GM21423 (cell line): ENCODE measurements at regions not wholly inside any gene's neighbourhood (a gene's known extent, or its start where the extent isn't known, plus 50 kb on each side); places are given as distances from the start of the nearest gene placed in this dataset.
A peak's percentile ranks its signal among the peaks of the same experiment; 100 is the strongest.

ENCODE experiments used
- ATAC-seq: cut with Tn5 transposase; IDR thresholded peaks from one replicate; pipeline ENCODE4 v1.9.1; 2021; ENCODE audit warnings: mild to moderate bottlenecking, moderate library complexity; ENCODE audit not compliant: unreplicated experiment

DNA sequence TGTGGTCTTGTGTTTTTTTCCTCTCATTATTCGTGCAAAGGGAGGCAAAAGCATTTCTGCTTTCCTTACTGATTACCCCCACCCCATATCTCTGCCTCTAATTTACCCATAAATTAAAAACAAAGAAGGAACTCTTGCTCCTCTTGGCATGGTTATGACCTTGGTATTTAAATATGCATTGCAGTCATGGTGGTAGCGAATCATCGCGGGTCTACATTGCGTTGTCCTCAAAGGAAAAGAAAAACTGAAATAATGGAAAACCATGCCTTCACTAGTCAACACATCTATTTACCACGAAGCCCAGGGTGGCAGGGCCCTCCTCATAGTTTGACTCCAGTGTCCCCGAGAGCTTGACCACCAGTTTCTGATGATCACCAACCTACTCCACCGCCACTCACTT, 126.7 kb upstream of the PARP11 start:
- ATAC-seq = no peak

DNA sequence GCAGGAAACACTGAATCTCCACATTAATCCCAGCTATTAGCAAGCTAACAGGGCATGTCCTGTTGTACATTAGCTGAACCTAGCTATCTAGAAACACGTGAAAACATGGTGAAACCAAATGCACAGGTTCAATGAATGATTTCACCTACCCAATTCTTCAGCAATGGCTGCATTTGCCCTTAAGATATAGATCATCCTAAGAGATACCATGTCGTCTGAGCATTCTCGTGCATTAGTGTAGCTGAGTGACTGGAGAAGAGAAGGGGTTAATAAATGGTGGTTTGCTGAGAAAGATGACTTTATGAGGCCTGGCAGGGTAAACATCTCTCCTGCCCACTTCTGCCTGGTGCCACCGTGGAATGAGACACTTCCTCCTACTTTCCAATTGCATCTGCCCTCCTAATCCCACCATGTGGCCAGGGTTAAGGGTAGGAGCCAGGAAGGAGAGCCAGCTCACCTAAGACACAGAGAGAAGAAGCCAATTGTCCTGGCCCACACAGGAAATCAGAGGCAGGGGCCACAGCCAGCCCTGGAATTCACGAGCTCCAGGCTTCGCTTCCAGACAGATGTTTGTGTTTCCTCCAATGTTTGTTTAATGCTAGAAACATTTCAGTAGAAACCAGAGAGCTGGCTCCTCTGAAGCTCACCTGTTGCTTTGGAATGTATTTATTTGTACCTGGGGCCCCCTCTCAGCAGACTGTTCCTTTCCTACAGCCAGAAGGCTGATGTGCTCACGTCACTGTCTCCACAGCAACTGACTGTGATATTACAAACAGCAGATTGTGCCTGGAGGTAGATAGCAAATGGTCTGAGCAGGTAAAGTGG, 126.0 kb upstream of the PARP11 start:
- no peak for ATAC-seq

DNA sequence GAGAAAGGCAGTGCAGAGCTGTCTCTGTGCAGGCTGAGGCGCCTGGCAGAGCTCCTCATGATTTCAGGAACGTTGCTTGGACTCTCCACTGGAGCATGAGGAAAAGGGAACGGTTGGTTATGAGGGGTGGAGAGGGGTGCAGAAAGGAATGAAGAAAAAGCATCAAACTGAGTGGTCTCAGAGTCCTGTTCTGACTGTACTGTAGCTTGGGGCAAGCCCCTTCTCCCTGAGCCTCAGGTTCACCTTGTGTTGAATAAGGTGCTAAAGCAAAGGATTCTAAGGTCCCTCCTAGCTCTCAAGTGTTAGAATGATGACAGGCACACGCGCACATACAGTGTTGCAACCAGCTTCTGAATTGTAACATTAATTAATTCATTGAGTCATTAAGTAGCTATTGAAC, 125.2 kb upstream of the PARP11 start:
- no peak for ATAC-seq

- ATAC-seq = no peak
Observed at GRCh38 chr12:3996322-3996721, 123.1 kb upstream of the PARP11 start.

DNA sequence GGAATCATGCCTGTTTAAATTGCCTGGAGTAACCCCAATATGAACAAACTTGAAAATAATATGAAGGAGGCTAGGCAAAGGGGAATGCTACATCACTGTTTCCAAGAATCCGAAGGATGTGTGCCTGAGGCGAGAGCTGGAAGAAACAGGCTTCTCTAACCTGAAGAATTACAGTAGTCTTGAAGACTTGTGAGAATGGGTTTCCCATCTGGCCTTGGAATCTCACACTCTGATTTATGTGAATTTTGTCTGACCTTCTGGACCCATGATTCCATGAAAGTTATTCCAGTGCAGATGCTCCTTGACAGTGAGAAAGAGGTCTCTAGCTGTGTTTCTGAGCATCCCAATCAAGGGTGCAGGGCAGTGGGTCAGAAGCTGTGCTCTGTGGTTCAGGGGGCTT, 122.1 kb upstream of the PARP11 start:
- no peak for ATAC-seq

DNA sequence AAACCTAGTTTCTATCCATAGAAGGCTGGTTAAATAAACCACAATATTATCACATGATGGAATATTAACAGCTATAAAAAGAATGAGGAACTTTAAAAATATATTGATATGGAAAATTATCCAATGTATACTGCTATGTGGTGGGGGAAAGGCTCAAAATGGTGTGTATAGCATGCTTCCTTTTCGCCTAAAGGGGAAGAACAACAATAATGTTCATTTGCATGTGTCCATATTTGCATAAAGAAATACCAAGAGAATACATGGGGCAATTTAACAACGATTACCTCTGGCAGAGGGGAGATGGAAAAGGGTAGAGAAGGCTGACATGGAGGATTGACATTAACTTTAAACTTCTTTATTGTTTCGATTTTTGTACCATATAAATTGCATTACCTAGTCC, 121.3 kb upstream of the PARP11 start:
- no peak for ATAC-seq

DNA sequence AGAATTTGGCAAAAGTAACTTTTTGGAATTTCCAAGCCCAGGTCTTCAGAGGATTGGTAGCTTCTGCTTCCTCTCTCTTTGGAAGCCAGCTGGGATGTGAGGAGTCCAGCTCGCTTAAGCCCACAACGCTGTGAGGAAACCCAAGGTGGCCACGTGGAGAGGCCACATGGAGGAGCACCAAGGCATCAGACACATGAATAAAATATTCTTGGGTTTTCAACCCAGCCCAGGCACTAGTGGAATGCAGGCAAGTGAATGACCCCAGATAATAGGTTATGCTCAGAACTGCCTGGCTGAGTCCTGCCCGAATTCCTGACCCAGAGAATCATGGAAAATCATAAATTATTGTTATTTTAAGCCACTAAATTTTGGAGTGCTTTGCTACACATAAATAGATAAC, 119.7 kb upstream of the PARP11 start:
- no peak for ATAC-seq

GRCh38 chr12:3991798-3992580, 118.8 kb upstream of the PARP11 start:
- no peak for ATAC-seq

GRCh38 chr12:3990501-3991280, 117.5 kb upstream of the PARP11 start:
- no peak for ATAC-seq

DNA sequence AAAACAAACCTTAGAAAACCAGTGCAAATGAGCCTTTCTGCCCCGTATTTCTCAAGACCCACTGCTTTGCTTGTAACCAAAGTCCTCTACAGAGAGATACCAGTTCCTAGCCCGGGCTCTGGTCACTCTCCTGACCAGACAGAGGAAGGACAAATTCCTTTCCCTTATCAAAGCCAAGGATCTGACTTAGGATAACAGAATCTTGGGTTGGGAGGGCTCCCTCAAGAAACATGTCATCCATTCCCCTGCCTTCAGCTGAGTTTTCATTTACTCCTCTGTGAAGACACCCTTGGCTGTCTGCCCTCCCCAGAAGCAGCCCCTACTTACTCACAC, 116.0 kb upstream of the PARP11 start:
- no peak for ATAC-seq

DNA sequence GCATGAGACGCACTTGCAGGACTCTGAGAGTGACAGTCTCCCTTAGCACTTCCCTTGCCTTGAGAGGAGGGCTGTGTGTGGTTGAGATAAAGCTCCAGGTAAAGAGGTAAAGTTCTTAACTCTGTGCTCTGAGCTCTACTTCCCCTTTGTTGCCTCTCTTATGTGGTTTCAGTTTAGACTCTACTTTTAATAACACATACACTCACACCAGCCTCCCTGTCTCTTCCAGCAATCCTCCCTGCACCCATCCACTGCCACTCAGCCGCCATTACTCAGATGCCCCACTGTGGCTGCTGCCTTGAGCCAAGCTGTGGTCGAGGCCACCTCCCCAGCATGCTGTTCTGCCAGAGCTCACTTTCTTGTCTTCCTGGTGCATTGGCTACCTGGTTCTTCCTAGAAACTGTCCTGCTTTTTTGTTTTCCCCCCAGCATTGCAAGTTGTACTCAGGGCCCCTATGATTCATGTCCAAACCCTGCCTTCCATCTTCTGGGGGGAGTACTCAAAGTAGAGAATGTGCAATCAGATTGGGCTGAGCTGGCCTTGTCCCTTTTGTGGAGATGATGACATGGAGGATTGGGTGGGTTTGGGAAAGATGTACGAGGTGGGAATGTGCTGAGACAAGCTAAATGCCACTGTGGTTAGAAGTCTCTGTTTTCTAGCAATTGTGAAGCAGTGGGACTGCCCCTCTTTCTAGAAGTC, 115.5 kb upstream of the PARP11 start:
- peak; percentile 81 for ATAC-seq

GRCh38 chr12:3987571-3987970, 114.4 kb upstream of the PARP11 start:
- no peak for ATAC-seq

DNA sequence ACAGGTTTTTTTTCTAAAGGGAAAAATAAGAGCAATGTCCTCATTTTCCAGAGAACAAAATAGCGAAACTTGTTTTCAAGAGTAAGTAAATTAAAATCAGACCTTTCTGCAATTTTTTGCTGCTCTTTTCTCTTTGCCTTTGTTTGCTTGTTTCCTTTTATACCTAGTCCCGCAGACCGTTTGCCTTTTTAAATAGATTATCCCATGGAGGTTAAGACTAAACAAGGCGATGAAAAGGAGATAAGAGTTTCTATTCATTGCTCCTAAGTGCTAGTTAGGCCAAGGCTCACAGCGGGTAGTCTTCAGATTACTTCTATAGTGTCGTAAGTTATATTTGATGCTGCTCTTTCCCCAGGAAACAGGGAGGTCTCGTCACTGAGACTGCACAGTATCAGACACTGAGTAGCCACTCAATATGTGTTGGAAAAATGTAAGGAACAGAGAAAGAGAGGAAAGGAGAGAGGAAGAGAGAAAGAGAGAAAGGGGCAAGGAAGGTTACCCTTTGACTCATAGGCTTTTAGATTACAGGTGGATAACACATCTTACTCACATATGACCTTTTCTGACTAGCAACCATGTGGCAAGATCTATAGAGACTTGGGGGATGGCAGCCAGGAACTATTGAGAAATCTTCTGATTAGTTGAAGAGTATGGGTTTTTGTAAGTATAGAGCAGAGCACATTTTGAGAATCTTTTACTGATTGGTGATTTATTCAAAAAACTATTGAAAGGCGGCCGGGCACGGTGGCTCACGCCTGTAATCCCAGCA, 107.5 kb upstream of the PARP11 start:
- ATAC-seq = no peak

- no peak for ATAC-seq
Observed at GRCh38 chr12:3977621-3978020, 104.4 kb upstream of the PARP11 start.

DNA sequence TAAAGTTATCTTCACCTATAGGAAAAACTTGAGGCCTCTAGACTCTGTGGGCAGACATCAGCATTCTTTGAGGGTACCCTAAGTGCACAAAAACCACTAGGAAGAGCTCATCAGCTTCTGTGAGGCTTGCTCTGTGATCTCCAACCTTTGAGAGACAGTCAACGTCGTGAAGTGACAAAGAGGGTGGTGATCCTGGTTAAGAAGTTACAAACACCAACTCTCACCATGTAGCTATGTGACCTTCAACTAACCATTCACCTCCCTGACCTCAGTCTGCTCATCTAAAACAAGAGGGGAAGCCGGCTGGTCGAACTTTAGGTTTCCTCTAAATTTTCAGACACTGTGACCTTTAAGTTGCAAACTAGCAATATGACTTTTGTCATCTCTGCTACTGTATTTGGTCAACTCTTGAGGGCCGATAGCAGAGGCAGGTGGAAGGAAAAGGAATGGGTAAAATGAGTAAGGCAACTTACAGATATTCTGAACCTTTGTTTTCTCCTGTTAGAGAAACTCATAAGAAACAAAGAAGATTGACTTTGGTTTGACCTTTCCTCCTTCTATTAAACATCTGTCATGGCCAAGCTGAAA, 103.2 kb upstream of the PARP11 start:
- no peak for ATAC-seq

GRCh38 chr12:3975652-3976051, 102.5 kb upstream of the PARP11 start:
- no peak for ATAC-seq

DNA sequence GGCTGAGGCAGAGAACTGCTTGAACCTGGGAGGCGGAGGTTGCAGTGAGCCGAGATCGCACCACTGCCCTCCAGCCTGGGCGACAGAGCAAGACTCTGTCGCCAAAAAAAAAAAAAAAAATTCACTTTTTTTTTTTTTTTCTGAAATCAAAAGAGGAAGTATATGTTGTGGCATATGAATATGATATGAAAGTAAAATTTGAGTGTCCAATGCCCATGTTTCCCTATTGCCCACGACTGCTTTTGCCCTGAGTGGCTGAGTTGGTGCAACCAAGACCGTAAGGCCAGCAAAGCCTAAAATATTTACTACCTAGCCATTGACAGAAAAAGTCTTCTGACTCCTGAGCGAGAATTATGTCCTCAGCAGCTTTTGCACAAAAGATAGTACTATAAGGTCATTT, 101.7 kb upstream of the PARP11 start:
- no peak for ATAC-seq

- ATAC-seq = no peak
Observed at GRCh38 chr12:3973973-3974644, 100.9 kb upstream of the PARP11 start.

DNA sequence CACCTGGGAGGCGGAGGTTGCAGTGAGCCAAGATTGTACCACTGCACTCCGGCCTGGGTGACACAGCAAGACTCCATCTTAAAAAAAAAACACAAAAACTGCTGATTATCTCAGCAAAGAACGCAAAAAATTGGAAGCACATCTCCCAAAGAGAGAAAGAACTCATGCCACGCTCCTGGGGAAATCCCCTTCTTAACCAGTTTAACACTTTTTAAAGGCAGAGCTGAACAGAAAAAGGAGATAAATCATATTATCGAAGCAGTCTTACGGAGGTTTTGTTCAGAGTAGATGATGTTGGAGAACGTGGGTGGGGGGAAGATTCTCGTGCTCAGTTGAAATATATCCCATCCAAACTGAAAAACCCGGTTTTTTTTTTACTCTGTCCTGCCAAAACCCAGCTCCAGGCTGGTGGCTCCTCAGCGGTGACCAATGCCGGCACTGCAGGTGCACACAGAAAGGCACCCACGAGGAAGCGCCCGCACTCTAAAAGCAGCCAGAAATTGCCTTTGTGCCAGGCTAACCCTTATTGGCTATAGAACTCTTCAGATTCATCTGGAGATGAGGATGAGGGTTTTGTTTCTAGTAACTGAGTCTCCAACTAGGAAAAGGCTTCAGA, 100.2 kb upstream of the PARP11 start:
- ATAC-seq = no peak
